Liver (tissue), 8 donors: ENCODE measurements at regions not wholly inside any gene's neighbourhood (a gene's known extent, or its start where the extent isn't known, plus 50 kb on each side); places are given as distances from the start of the nearest gene placed in this dataset.

Source experiments
- DNase-seq: peaks from one replicate; pipeline ENCODE4 v3.0.0-alpha.2; 2017; ENCODE audit warnings: low spot score
- H3K27ac ChIP-seq, 2 donors: one replicate each; pipeline ENCODE4 v1.7.0; 2013; ENCODE audit warnings: inconsistent platforms in 2 of 2, low read length in 2 of 2, control low read depth in 1 of 2, low read depth in 1 of 2, mild to moderate bottlenecking in 1 of 2
- H3K27me3 ChIP-seq, 4 donors: one replicate each; pipeline versions ENCODE4 v1.6.1 to v1.7.0; 2013; ENCODE audit warnings: low read length in 3 of 4, inconsistent platforms in 1 of 4, mild to moderate bottlenecking in 1 of 4, moderate library complexity in 1 of 4; ENCODE audit not compliant: control insufficient read depth in 4 of 4, insufficient read depth in 4 of 4
- H3K36me3 ChIP-seq, 4 donors: one replicate each; pipeline versions ENCODE4 v1.6.1 to v1.7.0; 2013; ENCODE audit warnings: low read length in 3 of 4, mild to moderate bottlenecking in 3 of 4, low read depth in 1 of 4, moderate library complexity in 1 of 4; ENCODE audit not compliant: control insufficient read depth in 4 of 4, insufficient read depth in 3 of 4
- H3K4me1 ChIP-seq, 4 donors: one replicate each; pipeline versions ENCODE4 v1.6.1 to v1.7.0; 2013; ENCODE audit warnings: low read length in 3 of 4, mild to moderate bottlenecking in 3 of 4, moderate library complexity in 1 of 4; ENCODE audit not compliant: control insufficient read depth in 4 of 4, insufficient read depth in 4 of 4
- H3K4me3 ChIP-seq, 3 donors: one replicate each; pipeline versions ENCODE4 v1.6.1 to v1.7.0; 2013; ENCODE audit warnings: low read length in 3 of 3, control low read depth in 1 of 3, low read depth in 1 of 3, mild to moderate bottlenecking in 1 of 3
- H3K9ac ChIP-seq, 2 donors: one replicate each; pipeline ENCODE4 v1.7.0; 2013; ENCODE audit warnings: low read length in 2 of 2, mild to moderate bottlenecking in 2 of 2, moderate library complexity in 2 of 2, control low read depth in 1 of 2, low read depth in 1 of 2
- H3K9me3 ChIP-seq, 4 donors: one replicate each; pipeline versions ENCODE4 v1.6.1 to v1.7.0; 2013; ENCODE audit warnings: low read length in 3 of 4; ENCODE audit not compliant: control insufficient read depth in 4 of 4
- EGR1 ChIP-seq, 2 donors: IDR thresholded peaks; 2 replicates each; pipeline ENCODE4 v1.6.1; 2016 to 2018; ENCODE audit warnings: antibody characterized with exemption in 2 of 2, low read depth in 2 of 2
- FOXA1 ChIP-seq: IDR thresholded peaks from 2 replicates; pipeline ENCODE4 v1.6.1; 2016; ENCODE audit warnings: antibody characterized with exemption
- FOXA2 ChIP-seq: IDR thresholded peaks from 2 replicates; pipeline ENCODE4 v1.6.1; 2016; ENCODE audit warnings: antibody characterized with exemption
- GABPA ChIP-seq, 2 donors: IDR thresholded peaks in 1 of 2; conservative IDR thresholded peaks in 1 of 2; 2 replicates each; pipeline ENCODE4 v1.6.1; 2016; ENCODE audit warnings: antibody characterized with exemption in 2 of 2, mild to moderate bottlenecking in 1 of 2, moderate library complexity in 1 of 2
- HNF4A ChIP-seq, 2 donors: conservative IDR thresholded peaks; 2 replicates each; pipeline ENCODE4 v1.6.1; 2016; ENCODE audit warnings: antibody characterized with exemption in 2 of 2, mild to moderate bottlenecking in 2 of 2
- HNF4G ChIP-seq: IDR thresholded peaks from 2 replicates; pipeline ENCODE4 v1.6.1; 2016; ENCODE audit warnings: antibody characterized with exemption
- NR2F2 ChIP-seq: IDR thresholded peaks from 2 replicates; pipeline ENCODE4 v1.6.1; 2016; ENCODE audit warnings: antibody characterized with exemption
- RAD21 ChIP-seq, 2 donors: IDR thresholded peaks; 2 replicates each; pipeline ENCODE4 v1.6.1; 2016; ENCODE audit warnings: antibody characterized with exemption in 2 of 2, mild to moderate bottlenecking in 2 of 2
- RXRA ChIP-seq, 2 donors: IDR thresholded peaks; 2 replicates each; pipeline ENCODE4 v1.6.1; 2017 to 2018; ENCODE audit warnings: antibody characterized with exemption in 2 of 2, mild to moderate bottlenecking in 1 of 2
- SP1 ChIP-seq: IDR thresholded peaks from 2 replicates; pipeline ENCODE4 v1.6.1; 2018; ENCODE audit warnings: antibody characterized with exemption, mild to moderate bottlenecking
- TAF1 ChIP-seq: conservative IDR thresholded peaks from 2 replicates; pipeline ENCODE4 v1.6.1; 2016; ENCODE audit warnings: antibody characterized with exemption, mild to moderate bottlenecking
- YY1 ChIP-seq: IDR thresholded peaks from 2 replicates; pipeline ENCODE4 v1.6.1; 2016; ENCODE audit warnings: antibody characterized with exemption, mild to moderate bottlenecking
- WGBS: extraction: QIAGEN DNeasy Blood & Tissue Kit; methylation state at CpG from one replicate; pipeline ENCODE4 v1.1.7; 2013; 5-methylcytosine and 5-hydroxymethylcytosine counted together
- TF ChIP-seq, protein P1 (sequence below): IDR thresholded peaks from 2 replicates; pipeline ENCODE4 v1.6.1; 2016; ENCODE audit warnings: antibody characterized with exemption
- TF ChIP-seq, protein P2 (sequence below): IDR thresholded peaks from 2 replicates; pipeline ENCODE4 v1.6.1; 2016; ENCODE audit warnings: antibody characterized with exemption
- TF ChIP-seq, protein P3 (sequence below): IDR thresholded peaks from 2 replicates; pipeline ENCODE4 v1.6.1; 2016; ENCODE audit warnings: antibody characterized with exemption
- TF ChIP-seq, protein P4 (sequence below): IDR thresholded peaks from 2 replicates; pipeline ENCODE4 v1.6.1; 2016; ENCODE audit warnings: antibody characterized with exemption, mild to moderate bottlenecking
- TF ChIP-seq, protein P5 (sequence below): fragments of 150-350 bp; IDR thresholded peaks from 2 replicates; pipeline ENCODE4 v1.5.1; 2017; ENCODE audit warnings: improper control_type of control experiment, low read depth, low read length; ENCODE audit not compliant: missing input control
- donor health status: healthy.
- donor health status: healthy.
- donor health status: healthy.
- donor health status: healthy.
- donor health status: healthy.

DNA sequence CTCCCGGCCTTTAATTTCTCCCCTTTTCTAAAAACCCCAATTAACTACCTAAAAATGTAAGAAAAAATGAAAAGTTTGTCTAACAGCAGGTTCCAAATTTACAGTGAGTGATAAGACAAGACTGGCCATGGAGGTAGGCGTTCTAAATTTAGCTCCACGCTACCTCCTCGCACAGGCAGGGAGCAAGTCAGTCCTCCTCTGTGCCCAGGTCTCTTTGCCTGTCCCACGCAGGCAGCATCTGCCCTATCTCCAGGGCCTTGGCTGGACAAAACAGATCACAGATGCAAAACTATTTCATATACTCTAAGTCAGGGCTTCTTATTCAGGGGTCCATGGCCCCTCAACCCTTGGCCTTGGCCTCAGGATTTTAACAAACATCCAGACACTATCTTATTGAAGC, 98.0 kb upstream of the JARID2 start:
- Histone ChIP-seq H3K36me3 (no peaks in the 10 kb centered on the region), H3K9ac (no peak overlapping the region), H3K27me3 (no peaks in the 10 kb centered on the region), H3K4me3 (no peak overlapping the region), H3K4me1 (no peaks in the 10 kb centered on the region), H3K27ac (no peak overlapping the region), H3K9me3 (no peaks in the 10 kb centered on the region)
- no peak for DNase-seq
- TF ChIP-seq, protein P1, sequence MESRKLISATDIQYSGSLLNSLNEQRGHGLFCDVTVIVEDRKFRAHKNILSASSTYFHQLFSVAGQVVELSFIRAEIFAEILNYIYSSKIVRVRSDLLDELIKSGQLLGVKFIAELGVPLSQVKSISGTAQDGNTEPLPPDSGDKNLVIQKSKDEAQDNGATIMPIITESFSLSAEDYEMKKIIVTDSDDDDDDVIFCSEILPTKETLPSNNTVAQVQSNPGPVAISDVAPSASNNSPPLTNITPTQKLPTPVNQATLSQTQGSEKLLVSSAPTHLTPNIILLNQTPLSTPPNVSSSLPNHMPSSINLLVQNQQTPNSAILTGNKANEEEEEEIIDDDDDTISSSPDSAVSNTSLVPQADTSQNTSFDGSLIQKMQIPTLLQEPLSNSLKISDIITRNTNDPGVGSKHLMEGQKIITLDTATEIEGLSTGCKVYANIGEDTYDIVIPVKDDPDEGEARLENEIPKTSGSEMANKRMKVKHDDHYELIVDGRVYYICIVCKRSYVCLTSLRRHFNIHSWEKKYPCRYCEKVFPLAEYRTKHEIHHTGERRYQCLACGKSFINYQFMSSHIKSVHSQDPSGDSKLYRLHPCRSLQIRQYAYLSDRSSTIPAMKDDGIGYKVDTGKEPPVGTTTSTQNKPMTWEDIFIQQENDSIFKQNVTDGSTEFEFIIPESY: no peak
- TF ChIP-seq RXRA (IDR thresholded peaks at IDR 0.05) (no peak), HNF4G (no peak), FOXA1 (no peak), TAF1 (no peak), SP1 (no peak), FOXA2 (no peak), HNF4A (conservative IDR thresholded peaks at IDR 0.05) (no peak), NR2F2 (no peak), EGR1 (IDR thresholded peaks at IDR 0.05; ENCODE audit: low read depth in 2 of 2) (no peak), GABPA (IDR thresholded peaks at IDR 0.05 in 1 of 2, conservative IDR thresholded peaks at IDR 0.05 in 1 of 2) (no peak), RAD21 (IDR thresholded peaks at IDR 0.05) (no peak), YY1 (no peak)
- TF ChIP-seq, protein P2, sequence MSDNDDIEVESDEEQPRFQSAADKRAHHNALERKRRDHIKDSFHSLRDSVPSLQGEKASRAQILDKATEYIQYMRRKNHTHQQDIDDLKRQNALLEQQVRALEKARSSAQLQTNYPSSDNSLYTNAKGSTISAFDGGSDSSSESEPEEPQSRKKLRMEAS: no peak
- TF ChIP-seq, protein P3, sequence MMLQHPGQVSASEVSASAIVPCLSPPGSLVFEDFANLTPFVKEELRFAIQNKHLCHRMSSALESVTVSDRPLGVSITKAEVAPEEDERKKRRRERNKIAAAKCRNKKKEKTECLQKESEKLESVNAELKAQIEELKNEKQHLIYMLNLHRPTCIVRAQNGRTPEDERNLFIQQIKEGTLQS: no peak
- TF ChIP-seq, protein P4, sequence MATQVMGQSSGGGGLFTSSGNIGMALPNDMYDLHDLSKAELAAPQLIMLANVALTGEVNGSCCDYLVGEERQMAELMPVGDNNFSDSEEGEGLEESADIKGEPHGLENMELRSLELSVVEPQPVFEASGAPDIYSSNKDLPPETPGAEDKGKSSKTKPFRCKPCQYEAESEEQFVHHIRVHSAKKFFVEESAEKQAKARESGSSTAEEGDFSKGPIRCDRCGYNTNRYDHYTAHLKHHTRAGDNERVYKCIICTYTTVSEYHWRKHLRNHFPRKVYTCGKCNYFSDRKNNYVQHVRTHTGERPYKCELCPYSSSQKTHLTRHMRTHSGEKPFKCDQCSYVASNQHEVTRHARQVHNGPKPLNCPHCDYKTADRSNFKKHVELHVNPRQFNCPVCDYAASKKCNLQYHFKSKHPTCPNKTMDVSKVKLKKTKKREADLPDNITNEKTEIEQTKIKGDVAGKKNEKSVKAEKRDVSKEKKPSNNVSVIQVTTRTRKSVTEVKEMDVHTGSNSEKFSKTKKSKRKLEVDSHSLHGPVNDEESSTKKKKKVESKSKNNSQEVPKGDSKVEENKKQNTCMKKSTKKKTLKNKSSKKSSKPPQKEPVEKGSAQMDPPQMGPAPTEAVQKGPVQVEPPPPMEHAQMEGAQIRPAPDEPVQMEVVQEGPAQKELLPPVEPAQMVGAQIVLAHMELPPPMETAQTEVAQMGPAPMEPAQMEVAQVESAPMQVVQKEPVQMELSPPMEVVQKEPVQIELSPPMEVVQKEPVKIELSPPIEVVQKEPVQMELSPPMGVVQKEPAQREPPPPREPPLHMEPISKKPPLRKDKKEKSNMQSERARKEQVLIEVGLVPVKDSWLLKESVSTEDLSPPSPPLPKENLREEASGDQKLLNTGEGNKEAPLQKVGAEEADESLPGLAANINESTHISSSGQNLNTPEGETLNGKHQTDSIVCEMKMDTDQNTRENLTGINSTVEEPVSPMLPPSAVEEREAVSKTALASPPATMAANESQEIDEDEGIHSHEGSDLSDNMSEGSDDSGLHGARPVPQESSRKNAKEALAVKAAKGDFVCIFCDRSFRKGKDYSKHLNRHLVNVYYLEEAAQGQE: no peak
- 92% methylated on average over 5 of the region's 5 CpGs for WGBS

DNA sequence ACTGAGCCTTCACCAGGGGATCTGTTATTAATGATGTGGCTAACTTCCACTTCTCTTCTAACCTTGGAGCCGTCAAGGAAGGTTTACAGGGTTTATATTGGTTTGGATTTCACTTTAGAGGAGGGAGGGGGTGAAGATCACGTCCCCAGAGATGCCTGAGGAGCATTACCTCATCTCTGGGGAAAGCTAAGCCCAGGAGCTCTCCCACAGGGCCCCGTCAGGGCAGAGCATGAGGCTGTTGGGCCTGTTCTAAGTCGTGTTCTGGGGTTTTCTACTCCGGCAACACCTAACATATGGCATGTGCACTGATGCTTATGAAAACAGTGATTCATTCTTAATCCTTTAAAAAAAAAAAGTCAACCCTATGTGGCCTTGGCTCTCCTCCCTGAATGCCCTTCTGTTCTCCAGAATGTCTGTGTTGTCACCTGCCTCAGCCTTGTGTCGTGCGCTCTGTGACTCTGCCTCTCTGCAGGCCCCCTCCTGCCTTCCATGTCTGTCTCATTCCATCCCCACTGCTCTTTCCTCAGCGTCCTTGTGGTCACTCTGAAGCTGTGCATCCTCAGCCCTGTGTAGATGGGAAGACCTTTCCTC, 97.4 kb upstream of the JARID2 start:
- WGBS: 75% methylated on average over 8 of the region's 8 CpGs
- H3K4me3 ChIP-seq: no peak overlapping the region
- no peaks in the 10 kb centered on the region for H3K36me3 ChIP-seq
- no peak overlapping the region for H3K27ac ChIP-seq
- no peaks in the 10 kb centered on the region for H3K9me3 ChIP-seq
- H3K4me1 ChIP-seq: no peaks in the 10 kb centered on the region
- no peak for DNase-seq
- no peak overlapping the region for H3K9ac ChIP-seq
- no peaks in the 10 kb centered on the region for H3K27me3 ChIP-seq
- TF ChIP-seq, protein P5, sequence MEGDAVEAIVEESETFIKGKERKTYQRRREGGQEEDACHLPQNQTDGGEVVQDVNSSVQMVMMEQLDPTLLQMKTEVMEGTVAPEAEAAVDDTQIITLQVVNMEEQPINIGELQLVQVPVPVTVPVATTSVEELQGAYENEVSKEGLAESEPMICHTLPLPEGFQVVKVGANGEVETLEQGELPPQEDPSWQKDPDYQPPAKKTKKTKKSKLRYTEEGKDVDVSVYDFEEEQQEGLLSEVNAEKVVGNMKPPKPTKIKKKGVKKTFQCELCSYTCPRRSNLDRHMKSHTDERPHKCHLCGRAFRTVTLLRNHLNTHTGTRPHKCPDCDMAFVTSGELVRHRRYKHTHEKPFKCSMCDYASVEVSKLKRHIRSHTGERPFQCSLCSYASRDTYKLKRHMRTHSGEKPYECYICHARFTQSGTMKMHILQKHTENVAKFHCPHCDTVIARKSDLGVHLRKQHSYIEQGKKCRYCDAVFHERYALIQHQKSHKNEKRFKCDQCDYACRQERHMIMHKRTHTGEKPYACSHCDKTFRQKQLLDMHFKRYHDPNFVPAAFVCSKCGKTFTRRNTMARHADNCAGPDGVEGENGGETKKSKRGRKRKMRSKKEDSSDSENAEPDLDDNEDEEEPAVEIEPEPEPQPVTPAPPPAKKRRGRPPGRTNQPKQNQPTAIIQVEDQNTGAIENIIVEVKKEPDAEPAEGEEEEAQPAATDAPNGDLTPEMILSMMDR: no peak
- TF ChIP-seq FOXA2: no peak
- TF ChIP-seq, protein P1: no peak
- TF ChIP-seq, protein P2: no peak
- no peak for TF ChIP-seq HNF4A (conservative IDR thresholded peaks at IDR 0.05)
- TF ChIP-seq GABPA (IDR thresholded peaks at IDR 0.05 in 1 of 2, conservative IDR thresholded peaks at IDR 0.05 in 1 of 2): no peak
- TF ChIP-seq SP1: no peak
- TF ChIP-seq YY1: no peak
- no peak for TF ChIP-seq RAD21 (IDR thresholded peaks at IDR 0.05)
- TF ChIP-seq, protein P4: no peak
- no peak for TF ChIP-seq NR2F2
